Panc1 (cell line): ENCODE measurements at regions not wholly inside any gene's neighbourhood (a gene's known extent, or its start where the extent isn't known, plus 50 kb on each side); places are given as distances from the start of the nearest gene placed in this dataset.

ENCODE experiments used
- ATAC-seq: fragments of 200-7000 bp; cut with Tn5 transposase; 2 replicates; pipeline ENCODE4 v1.9.1; 2020; ENCODE audit warnings: mild to moderate bottlenecking, moderate library complexity
- BruUV-seq: library from RNA; stranded (reverse); fragments of 400-500 nt; replicated peaks from 2 replicates; lab custom pipeline; 2021; lab: Mats Ljungman, UMichigan
- CTCF ChIA-PET: fragments of 300-600 bp; sonication (Branson Sonifier 250); formaldehyde crosslinking; loops from one replicate; lab custom pipeline; 2022; ENCODE audit warnings: antibody characterized with exemption; lab: Charles Lee
- POLR2A ChIA-PET: fragments of 300-600 bp; sonication (Branson Sonifier 250); formaldehyde crosslinking; loops from one replicate; lab custom pipeline; 2022; ENCODE audit warnings: antibody characterized with exemption; lab: Charles Lee
- DNase-seq: peaks from one replicate; pipeline ENCODE4 v3.0.0-alpha.2; 2010; ENCODE audit warnings: low read depth, low spot score
- H3K27ac ChIP-seq: 2 replicates; pipeline ENCODE4 v1.5.1; 2011; ENCODE audit warnings: mild to moderate bottlenecking, low read length, inconsistent platforms
- H3K27me3 ChIP-seq: fragments of 200-500 bp; sonication (Bioruptor generic); 2 replicates; pipeline ENCODE4 v1.6.0; 2014; ENCODE audit warnings: low read length, inconsistent platforms; ENCODE audit not compliant: control insufficient read depth, insufficient read depth
- H3K36me3 ChIP-seq: fragments of 200-500 bp; sonication (Bioruptor generic); 2 replicates; pipeline ENCODE4 v1.5.1; 2014; ENCODE audit warnings: inconsistent platforms, mild to moderate bottlenecking, low read length, moderate library complexity; ENCODE audit not compliant: control insufficient read depth, insufficient read depth
- H3K4me1 ChIP-seq: 2 replicates; pipeline ENCODE4 v1.5.1; 2011; ENCODE audit warnings: inconsistent platforms, mild to moderate bottlenecking, low read length, moderate library complexity; ENCODE audit not compliant: control insufficient read depth, insufficient read depth
- H3K4me3 ChIP-seq, 2 experiments: 2 replicates each; pipeline ENCODE4 v1.5.1; 2011 to 2012; ENCODE audit warnings: low read depth in 2 of 2, low read length in 2 of 2, mild to moderate bottlenecking in 2 of 2, inconsistent platforms in 1 of 2, moderate library complexity in 1 of 2
- H3K9me3 ChIP-seq: fragments of 200-500 bp; sonication (Bioruptor generic); 2 replicates; pipeline ENCODE4 v1.5.1; 2014; ENCODE audit warnings: low read depth, mild to moderate bottlenecking, inconsistent platforms, low read length, moderate library complexity; ENCODE audit not compliant: control insufficient read depth, insufficient read depth
- POLR2AphosphoS5 ChIP-seq: IDR thresholded peaks from 2 replicates; pipeline ENCODE4 v1.6.1; 2012; ENCODE audit warnings: mild to moderate bottlenecking, low read depth, low read length, moderate library complexity
- REST ChIP-seq, 2 experiments: IDR thresholded peaks; 2 replicates each; pipeline ENCODE4 v1.6.1; 2011 to 2012; ENCODE audit warnings: low read depth in 2 of 2, control low read depth in 1 of 2, low read length in 1 of 2, mild to moderate bottlenecking in 1 of 2, moderate library complexity in 1 of 2; ENCODE audit not compliant: insufficient read depth in 1 of 2
- SIN3A ChIP-seq: IDR thresholded peaks from 2 replicates; pipeline ENCODE4 v1.6.1; 2012; ENCODE audit warnings: low read depth, mild to moderate bottlenecking, low read length, moderate library complexity, borderline replicate concordance; ENCODE audit not compliant: insufficient read depth
- TCF7L2 ChIP-seq: IDR thresholded peaks from 2 replicates; pipeline ENCODE4 v1.6.1; 2011; ENCODE audit warnings: mild to moderate bottlenecking, low read depth, low read length, inconsistent platforms
- in situ Hi-C: cut with HindIII; loops from 2 replicates; pipeline ENCODE4 v1.10.0; 2016; ENCODE audit warnings: low sequenced_read_pairs, low pct_unique_long_range_greater_than_20kb
- intact Hi-C: fragments of 100-400 bp; cut with micrococcal nuclease; formaldehyde crosslinking; loops from one replicate; pipeline ENCODE4 v1.10.0; 2022; ENCODE audit not compliant: unreplicated experiment
- TF ChIP-seq, protein P1 (sequence below): fragments of 450-650 bp; IDR thresholded peaks from 2 replicates; pipeline ENCODE4 v1.5.1; 2017; ENCODE audit warnings: mild to moderate bottlenecking

DNA sequence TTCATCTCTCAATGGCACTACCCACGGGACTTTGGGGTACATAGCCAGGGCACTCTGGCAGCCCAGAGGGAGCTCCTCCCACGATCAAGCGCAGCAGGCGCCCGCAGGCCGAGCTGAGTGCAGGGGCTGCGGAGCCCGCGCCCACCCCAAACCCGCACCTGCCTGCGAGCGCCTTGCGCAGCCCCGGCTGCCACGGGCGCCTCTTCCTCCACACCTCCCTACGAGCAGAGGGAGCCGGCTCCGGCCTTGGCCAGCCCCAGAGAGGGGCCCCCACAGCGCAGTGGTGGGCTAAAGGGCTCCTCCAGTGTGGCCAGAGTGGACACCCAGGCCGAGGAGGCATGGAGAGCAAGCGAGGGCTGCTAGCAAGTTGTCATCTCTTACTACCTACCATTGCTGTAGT lies 165.2 kb downstream of the UBE2E3 start:
- DNase-seq (no peak), ATAC-seq (no peak)
- Histone ChIP-seq H3K36me3 (no peaks in the 10 kb centered on the region), H3K4me1 (no peaks in the 10 kb centered on the region), H3K4me3 (no peak overlapping the region), H3K9me3 (no peaks in the 10 kb centered on the region), H3K27ac (no peak overlapping the region), H3K27me3 (no peaks in the 10 kb centered on the region)
- TF ChIP-seq POLR2AphosphoS5 (no peak), REST (IDR thresholded peaks at IDR 0.05; ENCODE audit: insufficient read depth in 1 of 2, low read depth in 2 of 2, low read length in 1 of 2) (no peak), SIN3A (no peak), TCF7L2 (no peak)
- TF ChIP-seq, protein P1, sequence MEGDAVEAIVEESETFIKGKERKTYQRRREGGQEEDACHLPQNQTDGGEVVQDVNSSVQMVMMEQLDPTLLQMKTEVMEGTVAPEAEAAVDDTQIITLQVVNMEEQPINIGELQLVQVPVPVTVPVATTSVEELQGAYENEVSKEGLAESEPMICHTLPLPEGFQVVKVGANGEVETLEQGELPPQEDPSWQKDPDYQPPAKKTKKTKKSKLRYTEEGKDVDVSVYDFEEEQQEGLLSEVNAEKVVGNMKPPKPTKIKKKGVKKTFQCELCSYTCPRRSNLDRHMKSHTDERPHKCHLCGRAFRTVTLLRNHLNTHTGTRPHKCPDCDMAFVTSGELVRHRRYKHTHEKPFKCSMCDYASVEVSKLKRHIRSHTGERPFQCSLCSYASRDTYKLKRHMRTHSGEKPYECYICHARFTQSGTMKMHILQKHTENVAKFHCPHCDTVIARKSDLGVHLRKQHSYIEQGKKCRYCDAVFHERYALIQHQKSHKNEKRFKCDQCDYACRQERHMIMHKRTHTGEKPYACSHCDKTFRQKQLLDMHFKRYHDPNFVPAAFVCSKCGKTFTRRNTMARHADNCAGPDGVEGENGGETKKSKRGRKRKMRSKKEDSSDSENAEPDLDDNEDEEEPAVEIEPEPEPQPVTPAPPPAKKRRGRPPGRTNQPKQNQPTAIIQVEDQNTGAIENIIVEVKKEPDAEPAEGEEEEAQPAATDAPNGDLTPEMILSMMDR, result no peak
- intact Hi-C loops (no loop called here), in situ Hi-C loops (no loop called here)
- ChIA-PET CTCF (no interaction called here), POLR2A (no interaction called here)
- BruUV-seq, result no TSS peak

- ATAC-seq (no peak), DNase-seq (no peak)
- Histone ChIP-seq H3K27ac (no peak overlapping the region), H3K36me3 (no peaks in the 10 kb centered on the region), H3K9me3 (no peaks in the 10 kb centered on the region), H3K4me1 (no peaks in the 10 kb centered on the region), H3K4me3 (no peak overlapping the region), H3K27me3 (no peaks in the 10 kb centered on the region)
- ChIA-PET POLR2A (no interaction called here), CTCF (no interaction called here)
- in situ Hi-C loops (no loop called here), intact Hi-C loops (no loop called here)
- no TSS peak for BruUV-seq
- no peak for TF ChIP-seq TCF7L2
- no peak for TF ChIP-seq SIN3A
- no peak for TF ChIP-seq REST (IDR thresholded peaks at IDR 0.05; ENCODE audit: insufficient read depth in 1 of 2, low read depth in 2 of 2, low read length in 1 of 2)
- TF ChIP-seq, protein P1, result no peak
- TF ChIP-seq POLR2AphosphoS5, result no peak
These were observed 165.8 kb downstream of the UBE2E3 start for GRCh38 chr2:181146171-181146570.
